Astrocyte of the cerebellum (primary cell): ENCODE measurements at regions not wholly inside any gene's neighbourhood (a gene's known extent, or its start where the extent isn't known, plus 50 kb on each side); places are given as distances from the start of the nearest gene placed in this dataset.

ENCODE experiments used
- DNase-seq: peaks from one replicate; pipeline ENCODE4 v3.0.0-alpha.2; 2011; ENCODE audit warnings: low read depth
- H3K4me3 ChIP-seq: 2 replicates; pipeline ENCODE4 v1.5.1; 2011; ENCODE audit warnings: mild to moderate bottlenecking, low read depth, low read length, moderate library complexity
- in situ Hi-C: cut with HindIII; loops from 2 replicates; pipeline ENCODE4 v1.10.0; 2017; ENCODE audit warnings: low sequenced_read_pairs
- TF ChIP-seq, protein P1 (sequence below): IDR thresholded peaks from 2 replicates; pipeline ENCODE4 v1.5.1; 2012; ENCODE audit warnings: low read length, low read depth, moderate library complexity, mild to moderate bottlenecking; ENCODE audit errors: missing control alignments

DNA sequence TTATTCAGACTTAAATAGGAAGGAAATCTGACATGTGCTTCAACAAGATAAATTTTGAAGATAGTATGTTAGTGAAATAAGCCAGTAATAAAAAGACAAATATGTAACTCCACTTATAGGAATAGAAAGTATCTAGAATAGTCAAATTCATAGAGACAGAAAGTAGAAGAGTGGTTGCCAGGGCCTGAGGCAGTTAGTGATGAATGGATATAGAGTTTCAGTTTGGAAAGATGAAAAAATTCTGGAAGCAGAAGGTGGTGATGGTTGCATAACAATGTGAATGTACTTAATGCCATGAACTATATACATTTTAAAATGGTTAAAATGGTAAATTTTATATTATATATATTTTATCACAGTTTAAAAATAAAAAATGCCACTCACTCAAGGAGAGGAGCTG, 54.3 kb downstream of the HAND2 start:
- DNase-seq = no peak
- in situ Hi-C loops = loop anchor here (5.0 kb wide), 1 partner anchor 48 kb away; no protein-coding TSS in a partner anchor
- no peak overlapping the region for H3K4me3 ChIP-seq
- TF ChIP-seq, protein P1, sequence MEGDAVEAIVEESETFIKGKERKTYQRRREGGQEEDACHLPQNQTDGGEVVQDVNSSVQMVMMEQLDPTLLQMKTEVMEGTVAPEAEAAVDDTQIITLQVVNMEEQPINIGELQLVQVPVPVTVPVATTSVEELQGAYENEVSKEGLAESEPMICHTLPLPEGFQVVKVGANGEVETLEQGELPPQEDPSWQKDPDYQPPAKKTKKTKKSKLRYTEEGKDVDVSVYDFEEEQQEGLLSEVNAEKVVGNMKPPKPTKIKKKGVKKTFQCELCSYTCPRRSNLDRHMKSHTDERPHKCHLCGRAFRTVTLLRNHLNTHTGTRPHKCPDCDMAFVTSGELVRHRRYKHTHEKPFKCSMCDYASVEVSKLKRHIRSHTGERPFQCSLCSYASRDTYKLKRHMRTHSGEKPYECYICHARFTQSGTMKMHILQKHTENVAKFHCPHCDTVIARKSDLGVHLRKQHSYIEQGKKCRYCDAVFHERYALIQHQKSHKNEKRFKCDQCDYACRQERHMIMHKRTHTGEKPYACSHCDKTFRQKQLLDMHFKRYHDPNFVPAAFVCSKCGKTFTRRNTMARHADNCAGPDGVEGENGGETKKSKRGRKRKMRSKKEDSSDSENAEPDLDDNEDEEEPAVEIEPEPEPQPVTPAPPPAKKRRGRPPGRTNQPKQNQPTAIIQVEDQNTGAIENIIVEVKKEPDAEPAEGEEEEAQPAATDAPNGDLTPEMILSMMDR = no peak

DNA sequence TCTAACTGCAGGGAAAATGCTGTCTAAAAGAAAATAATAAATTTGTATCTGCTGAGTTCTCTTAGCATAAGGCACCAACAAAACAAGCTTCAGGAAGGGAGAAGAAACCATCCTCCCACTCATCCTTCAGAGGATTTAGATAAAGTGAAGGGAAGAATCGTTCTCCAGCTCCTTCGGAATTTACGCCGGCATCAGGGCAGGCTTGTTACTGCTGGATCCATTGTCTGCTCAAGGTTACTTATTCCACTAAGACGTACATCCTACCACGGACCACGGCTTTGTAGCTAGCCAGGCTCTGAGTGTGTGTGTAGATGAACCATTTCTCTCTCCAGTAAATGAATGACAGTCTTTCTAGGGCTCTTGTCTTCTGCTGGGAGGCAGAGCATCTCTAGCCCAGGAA, 60.4 kb downstream of the HAND2 start:
- H3K4me3 ChIP-seq = no peak overlapping the region
- TF ChIP-seq, protein P1 = no peak
- DNase-seq = no peak
- in situ Hi-C loops = no loop called here

DNA sequence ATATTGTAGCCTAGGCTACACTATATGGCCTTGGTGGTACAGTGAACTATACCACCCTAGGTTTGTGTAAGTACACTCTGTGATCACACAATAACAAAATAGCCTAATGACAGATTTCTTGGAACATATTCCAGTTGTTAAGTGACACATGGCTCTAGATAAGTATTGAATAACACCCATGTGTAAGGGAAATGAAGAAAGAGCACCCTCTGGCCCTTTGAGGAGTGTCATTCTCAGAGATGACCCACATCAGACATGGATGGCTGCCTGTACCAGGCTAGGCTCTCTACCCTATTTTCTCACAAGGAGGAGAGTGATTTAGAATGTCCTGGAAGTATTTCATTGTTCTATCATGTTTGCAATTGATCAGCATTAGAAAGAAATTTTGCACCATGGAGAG, 61.7 kb downstream of the HAND2 start:
- TF ChIP-seq, protein P1 = no peak
- in situ Hi-C loops = no loop called here
- H3K4me3 ChIP-seq = no peak overlapping the region
- no peak for DNase-seq

DNA sequence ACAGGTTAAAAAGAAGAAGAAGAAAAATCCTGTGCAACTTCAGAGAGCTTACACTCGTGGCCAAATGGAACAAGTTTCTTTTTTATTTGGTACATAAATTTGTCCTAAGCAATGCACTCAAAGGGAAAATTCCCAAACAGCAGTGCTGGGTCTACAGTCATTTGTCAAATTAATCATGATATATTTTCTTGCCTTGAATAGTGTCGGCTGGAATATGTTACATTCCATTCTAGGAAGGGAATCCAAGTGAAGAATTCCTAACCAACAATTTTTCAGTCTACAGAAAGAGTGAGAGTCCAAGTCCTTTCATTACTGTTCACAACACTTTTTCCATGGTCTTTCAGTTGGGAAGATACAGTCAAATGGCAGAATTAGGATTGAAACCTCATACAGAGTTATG, 63.9 kb downstream of the HAND2 start:
- TF ChIP-seq, protein P1 = no peak
- no peak overlapping the region for H3K4me3 ChIP-seq
- in situ Hi-C loops = no loop called here

DNA sequence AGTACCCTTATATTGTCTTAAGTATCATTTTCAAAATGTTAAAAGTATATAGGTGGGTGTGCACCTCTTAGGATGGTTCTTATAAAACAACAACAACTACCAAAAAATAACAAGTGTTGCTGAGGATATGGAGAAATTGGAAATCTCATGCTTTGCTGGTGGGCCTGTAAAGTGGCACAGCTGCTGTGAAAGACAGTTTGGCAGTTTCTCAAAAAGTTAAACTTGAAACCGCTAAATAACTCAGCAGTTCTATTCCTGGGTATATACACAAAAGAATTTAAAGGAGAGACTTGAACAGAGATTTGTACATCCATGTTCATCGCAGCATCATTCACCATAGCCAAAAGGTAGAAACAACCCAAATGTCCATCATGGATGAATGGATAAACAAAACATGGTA, 65.5 kb downstream of the HAND2 start:
- TF ChIP-seq, protein P1 = no peak
- in situ Hi-C loops = no loop called here
- DNase-seq = no peak
- no peak overlapping the region for H3K4me3 ChIP-seq

More for the DNA sequence above, 63.9 kb downstream of the HAND2 start:
- DNase-seq = no peak

DNA sequence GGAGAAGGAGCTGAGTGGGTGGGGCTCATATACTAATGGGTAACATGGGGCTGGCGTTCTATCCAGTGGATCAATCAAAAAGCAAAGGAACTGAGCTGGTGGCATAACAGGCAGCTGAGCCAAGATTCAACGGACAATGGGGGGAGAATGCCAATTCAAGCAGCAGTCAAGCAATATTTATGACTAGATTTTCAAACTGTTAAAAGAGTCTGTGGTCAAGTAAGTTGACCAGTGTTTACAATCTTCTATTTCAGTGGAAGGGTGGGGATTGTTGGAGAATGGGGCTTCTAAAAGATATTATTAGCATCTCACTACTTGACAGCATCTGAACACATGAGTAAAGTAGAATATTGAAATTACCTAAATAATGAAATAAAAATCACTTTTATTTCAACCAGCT, 64.9 kb upstream of the SCRG1 start:
- in situ Hi-C loops = no loop called here
- no peak overlapping the region for H3K4me3 ChIP-seq
- DNase-seq = no peak
- TF ChIP-seq, protein P1 = no peak

DNA sequence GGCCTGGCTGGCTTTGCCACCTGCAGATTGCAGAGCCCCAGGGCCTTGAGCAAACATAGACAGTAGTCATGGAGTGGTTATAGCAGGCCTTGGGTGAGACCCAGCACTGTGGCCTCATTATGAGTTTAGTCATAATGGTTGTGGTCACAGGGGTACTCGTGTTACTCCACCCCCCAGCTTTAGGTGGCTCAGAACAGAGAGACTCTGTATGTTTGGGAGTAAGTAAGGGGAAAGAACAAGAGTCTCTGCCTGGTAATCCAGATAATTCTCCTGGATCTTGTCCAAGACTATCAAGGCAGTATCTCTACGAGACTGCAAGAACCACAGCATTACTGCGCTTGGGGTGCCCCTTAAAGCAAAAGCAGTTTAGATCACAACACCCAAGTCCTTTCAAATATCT, 62.3 kb upstream of the SCRG1 start:
- in situ Hi-C loops = no loop called here
- TF ChIP-seq, protein P1 = no peak
- peak; percentile 26 for DNase-seq
- no peak overlapping the region for H3K4me3 ChIP-seq
